CD4-positive, alpha-beta T cell treated with Interleukin-21 for 1 hour (primary cell): ENCODE measurements at regions not wholly inside any gene's neighbourhood (a gene's known extent, or its start where the extent isn't known, plus 50 kb on each side); places are given as distances from the start of the nearest gene placed in this dataset.
A peak's percentile ranks its signal among the peaks of the same experiment; 100 is the strongest.

ENCODE experiments used
- DNase-seq: peaks from one replicate; pipeline ENCODE4 v3.0.0-alpha.2; 2020

GRCh38 chr4:152157629-152158028 is 378.3 kb downstream of the FBXW7 start:
- no peak for DNase-seq

DNA sequence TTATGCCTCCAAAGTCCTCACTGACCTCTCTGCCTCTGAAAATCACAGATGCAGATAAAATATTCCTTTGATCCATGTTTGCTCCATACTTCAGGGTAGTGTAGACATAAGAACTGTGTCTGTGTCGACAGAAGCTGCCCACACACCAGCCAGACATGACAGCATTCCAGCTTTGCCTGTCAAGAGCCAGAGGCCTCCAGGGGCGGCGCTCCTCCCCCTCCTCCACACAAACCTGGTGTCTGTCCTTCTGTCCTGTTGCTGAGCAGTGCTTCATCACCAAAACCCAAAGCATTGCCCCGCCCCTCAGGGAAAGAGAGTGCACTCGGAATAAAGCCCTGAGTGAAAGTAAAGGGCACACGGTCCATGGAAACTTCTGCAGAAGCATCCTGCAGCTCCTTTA is 379.4 kb downstream of the FBXW7 start:
- no peak for DNase-seq

DNA sequence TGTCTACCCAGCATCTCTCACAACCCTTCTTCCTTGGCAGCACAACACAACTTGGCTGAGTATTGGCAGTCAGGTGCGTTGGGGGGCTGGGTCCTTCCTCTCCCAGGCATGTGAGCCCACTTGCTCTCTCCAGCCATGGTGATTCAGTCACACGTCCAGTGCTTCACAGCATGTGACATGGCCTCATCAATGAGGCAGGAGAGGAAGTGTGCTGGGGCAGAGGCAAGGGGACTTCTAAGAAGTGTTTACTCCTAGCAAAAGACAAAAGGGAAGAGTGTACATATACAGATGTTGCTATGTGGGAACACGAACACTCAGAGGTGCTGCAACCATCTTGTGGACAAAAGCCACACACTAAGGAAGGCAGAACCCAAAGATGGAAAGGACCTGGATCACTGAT is 380.8 kb downstream of the FBXW7 start:
- no peak for DNase-seq

DNA sequence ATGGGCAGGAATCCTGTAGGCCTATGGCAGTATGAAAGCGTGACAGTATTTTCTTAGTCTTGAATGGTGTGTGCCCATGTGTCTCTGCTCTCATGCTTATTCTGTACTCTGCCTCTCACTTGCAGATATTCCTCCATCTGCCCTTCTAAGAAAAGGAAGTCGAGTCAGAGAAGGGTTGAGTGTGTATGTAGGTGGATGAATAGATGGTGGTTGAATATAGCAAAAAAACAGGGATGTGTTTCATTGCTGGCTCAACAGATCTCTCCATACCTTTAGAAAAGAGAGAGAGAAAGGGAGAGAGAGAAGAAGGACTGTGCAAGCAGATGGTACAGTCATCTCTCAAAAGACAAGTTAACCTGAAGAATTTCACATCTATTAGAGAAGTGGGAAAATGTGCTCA is 381.5 kb downstream of the FBXW7 start:
- no peak for DNase-seq

GRCh38 chr4:152153476-152154270 is 382.2 kb downstream of the FBXW7 start:
- DNase-seq: no peak

GRCh38 chr4:152150214-152150613 is 385.7 kb downstream of the FBXW7 start:
- no peak for DNase-seq

DNA sequence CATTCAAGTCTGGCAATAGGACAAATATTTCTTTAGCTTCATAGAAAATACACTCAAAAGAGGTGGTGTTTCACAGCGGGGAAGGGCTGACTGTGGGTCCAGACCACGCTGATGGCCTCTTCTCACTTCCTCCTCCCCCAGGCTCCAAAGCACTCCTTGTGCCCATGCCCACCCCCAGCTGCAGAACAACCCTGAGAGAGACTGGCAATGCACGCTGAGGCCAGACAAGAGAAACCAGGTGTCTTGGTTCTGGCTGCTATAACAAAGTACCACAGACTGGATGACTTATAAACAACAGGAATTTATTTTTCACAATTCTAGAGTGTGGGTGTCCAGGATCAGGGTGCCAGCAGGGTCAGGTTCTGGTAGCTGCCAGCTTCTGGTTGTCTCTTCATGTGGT is 386.1 kb downstream of the FBXW7 start:
- DNase-seq: no peak

- DNase-seq: no peak
Measured at GRCh38 chr4:152148057-152148456, 387.2 kb upstream of the GATB start.

DNA sequence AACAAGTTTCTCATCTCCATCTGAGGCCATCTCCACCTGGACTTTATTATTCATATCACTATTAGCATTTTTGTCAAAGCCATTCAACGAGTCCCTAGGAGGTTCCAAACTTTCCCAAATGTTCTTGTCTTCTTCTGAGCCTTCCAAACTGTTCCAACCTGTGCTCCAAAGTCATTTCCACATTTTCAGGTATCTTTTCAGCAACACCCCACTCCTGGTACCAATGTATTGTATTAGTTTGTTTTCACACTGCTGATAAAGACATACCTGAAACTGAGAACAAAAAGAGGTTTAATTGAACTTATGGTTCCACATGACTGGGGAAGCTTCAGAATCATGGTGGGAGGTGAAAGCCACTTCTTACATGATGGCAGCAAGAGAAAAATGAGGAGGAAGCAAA is 385.4 kb upstream of the GATB start:
- no peak for DNase-seq

DNA sequence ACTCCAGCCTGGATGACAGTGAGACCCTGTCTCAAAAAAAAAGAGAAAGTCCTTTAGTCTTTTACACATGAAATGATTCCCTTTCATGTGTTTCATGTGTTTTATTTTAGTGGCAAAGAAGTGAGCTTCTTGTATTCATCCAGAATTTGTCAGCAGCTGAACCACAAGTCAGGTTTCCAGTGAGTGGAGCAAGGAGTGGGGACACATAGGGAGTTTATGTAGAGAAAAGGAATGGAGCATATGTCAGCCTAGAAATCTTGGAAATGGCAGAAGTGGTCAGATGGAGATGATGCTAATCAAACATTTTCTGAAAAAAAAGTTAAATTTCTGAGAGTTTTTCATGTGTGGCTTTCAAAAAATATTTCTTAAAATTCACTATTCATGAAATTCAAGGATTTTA is 383.0 kb upstream of the GATB start:
- DNase-seq: no peak

DNA sequence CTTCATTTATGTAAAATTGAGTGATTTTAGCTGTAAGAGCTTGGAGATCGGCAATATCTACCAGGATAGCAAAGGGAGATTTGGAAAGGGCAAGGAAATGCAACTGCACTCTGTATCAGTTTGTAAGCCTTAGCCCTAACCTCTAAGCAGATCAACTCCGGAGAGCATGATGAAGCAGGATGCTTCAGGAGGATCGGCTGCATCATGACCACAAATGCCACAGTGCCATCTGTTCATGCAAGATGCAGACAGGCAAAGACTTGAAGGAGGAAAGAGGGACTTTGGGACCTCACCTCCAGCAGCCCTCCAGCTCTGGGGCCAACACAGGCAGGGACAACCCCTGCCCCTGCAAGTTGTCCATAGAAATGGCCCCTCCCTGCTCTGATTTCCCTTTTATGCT is 377.6 kb upstream of the GATB start:
- DNase-seq: peak; percentile 35

DNA sequence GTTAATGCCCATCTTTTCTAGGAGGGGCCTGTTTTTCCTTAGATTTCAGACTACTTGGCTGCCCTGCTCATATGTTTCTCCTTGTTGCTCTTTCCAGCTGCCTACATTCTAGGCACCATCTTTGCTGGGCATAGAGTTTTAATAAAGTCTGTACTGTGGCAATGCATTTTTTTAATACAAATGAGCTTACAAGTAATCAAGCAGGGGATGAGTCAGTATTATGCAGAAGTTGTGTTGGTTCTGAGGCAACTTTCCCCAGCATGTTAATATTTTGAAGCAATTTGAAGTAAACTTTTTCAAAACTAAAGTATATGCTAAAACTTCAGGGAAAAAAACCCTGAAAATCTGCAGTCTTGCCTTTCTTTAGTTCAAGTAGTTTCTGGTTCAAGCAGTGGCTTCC is 372.0 kb upstream of the GATB start:
- no peak for DNase-seq

- no peak for DNase-seq
Measured at GRCh38 chr4:152128356-152128755, 367.5 kb upstream of the GATB start.

GRCh38 chr4:152126238-152126637 is 365.4 kb upstream of the GATB start:
- no peak for DNase-seq

DNA sequence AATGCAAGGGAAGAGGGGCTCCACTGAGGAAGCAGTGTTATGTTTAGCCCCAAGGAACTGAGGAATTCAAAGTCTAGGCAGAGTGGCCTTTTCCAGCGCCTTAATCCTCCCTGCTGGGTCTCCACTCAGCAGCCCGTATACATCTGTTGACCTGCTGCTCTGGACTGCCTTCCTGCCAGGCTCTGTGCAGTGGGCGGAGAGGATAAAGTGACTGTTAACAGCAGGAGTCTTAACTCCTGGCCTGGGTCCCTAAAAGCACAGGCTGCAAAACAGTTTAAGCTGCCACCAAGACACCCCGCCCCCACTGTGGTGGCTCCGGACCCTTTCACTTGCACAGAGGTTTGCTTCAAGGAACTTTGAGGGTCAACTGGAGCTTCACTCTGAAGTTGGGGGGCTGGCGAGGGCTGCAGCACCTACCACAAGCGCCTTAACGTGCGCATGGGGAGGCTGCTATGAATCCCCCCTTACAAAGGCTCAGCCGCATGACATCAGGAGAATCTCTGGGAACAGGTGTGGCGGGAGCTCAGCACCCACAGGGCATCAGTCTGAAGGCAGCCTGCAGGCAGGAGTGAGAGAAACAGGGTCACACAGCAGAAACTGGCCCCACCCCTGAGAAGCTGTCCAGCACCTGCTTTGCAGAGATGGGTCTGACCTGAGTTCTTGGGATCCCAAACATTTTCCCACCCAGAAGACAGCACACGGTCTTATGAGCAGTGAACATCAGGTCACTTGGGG is 358.2 kb upstream of the GATB start:
- no peak for DNase-seq

DNA sequence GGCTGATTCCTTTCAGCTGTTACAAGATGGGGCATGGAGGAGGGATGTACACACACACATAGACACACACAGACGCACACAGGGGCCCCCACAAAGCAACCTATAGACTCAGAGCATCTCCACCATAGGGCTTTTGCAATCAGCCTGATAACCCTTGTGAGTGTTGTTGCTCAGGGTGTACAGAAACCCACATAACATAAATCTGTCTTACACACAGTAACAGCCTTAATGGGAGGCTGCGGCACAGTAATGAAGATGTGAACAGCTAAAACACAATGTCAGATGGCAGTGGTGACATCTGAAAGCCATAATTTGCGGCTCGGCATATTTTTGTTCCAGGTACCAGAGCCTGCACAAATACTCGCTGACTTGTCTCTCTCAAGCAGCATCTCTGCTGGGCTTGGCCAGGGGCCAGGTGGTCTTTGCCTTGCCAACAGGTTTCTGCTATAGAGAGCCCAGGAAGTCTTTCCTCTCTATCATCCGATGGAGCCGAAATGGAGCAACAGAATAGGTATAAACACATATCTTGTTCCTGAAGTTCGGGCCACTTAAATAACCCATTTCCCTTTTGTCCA is 357.2 kb upstream of the GATB start:
- no peak for DNase-seq

DNA sequence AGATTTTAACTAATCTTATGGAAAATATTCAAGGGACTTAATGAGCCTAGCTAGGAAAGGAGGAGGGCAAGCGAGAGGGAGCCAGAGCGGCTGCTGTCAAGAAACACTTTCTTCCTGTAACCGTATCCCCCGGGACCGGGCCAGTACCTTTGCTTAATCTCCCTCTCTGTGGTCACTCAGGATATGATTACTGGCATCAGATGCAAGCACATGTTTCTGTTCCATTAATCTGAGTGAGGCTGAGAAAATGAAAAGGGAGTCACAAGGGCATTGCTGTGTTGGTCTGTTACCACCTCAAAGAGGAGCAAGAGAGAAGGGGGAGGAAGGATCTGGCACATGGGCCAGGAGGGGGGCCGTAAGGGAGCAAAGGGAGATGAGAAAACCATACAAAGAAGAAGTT is 356.7 kb upstream of the GATB start:
- no peak for DNase-seq

- DNase-seq: no peak
Measured at GRCh38 chr4:152117054-152117453, 356.2 kb upstream of the GATB start.

- peak; percentile 67 for DNase-seq
Measured at GRCh38 chr4:152115794-152116193, 355.0 kb upstream of the GATB start.

DNA sequence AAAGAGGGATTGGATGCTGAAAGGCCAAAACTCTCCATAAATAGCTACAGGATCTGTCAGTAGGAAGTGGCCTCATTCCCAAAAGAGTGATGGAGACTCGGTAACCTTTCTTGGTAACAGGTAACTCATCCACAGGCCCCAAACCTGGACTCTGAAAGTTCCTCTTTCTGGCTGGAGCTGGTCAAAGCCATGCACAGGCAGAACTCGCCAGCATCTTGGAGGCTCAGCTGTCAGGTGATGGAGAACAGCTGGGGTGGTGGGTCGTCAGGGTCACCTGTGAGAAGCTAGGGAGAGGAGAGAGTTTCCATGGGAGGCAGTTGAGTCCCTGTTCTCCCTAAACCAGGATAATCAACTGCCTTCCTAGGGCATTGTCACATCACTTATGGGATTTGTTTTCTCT is 354.3 kb upstream of the GATB start:
- DNase-seq: no peak

DNA sequence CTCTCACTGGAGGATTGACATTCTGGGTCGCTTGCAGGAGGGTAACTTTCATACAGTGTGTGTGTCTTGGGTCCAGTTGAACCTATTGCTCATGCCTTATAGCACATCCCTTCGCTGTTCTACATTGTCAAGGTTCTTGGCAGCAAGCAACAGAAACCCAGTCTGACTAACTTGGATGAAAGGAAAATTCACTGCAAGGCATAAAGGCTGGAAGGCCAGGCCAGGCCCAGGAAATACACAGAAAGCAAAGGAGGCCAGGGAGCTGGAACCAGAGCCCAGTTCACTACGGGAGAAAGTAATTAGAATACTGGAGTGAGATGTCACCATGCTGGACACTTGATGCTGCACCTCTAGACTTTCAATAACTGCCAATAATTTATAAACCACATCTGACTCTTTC is 353.8 kb upstream of the GATB start:
- no peak for DNase-seq

DNA sequence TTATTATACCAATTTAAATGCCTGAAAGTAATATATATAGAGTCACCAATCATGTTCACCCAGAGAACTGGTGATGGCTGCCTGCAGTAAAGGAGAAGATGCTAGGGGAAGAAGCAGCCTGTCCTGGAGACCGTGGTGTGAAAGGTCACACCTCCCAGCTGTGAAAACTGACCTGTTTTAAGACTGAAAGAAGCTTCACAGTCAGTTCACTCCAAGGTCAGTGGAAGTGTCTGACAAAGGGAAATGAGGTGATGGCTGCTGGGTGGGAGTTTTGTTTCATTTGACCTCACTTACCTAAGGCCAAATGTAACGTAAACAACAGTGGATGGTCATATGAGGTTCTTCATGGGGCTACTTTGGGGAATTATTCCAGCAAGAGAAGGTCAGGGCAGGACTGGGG is 352.1 kb upstream of the GATB start:
- DNase-seq: no peak

DNA sequence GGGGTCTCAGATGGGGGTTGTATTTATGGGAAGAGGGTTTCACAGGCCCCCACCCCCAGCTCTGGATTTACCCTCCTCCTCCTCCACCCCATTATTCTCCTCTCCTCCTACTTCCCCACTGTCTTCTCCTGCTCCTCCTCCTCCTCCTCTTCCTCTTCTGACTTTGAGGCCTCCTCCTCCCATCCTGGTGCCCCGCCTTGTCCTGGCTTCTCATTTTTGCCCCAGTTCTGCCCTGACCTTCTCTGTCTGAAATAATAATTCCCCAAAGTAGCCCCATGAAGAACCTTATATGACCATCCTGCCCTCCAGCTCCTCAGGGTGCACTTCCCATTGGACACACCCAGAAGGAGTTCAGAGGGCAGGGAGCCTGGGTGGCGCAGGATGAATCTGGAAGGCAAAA is 351.4 kb upstream of the GATB start:
- DNase-seq: no peak

DNA sequence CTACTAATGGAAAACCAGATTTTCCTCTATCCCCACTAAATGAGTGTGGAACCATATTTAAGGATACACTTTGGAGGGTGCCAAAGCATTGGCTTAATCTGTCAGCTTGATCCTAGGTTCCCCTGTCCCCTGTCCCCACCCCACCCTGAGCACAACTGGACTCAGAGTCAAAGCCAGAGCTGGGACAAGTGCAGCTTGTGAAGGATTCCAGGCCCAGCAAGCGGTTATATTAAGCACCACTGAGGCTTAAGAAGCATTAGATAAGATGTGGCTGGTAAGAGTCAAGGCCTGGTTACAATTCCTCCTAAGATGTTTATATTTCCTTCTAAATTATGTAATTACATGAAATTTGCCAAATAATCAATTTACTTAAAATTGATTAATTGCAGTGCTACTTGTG is 350.0 kb upstream of the GATB start:
- DNase-seq: no peak
